Kidney (tissue), 13 donors: ENCODE measurements at regions not wholly inside any gene's neighbourhood (a gene's known extent, or its start where the extent isn't known, plus 50 kb on each side); places are given as distances from the start of the nearest gene placed in this dataset.

Source experiments
- DNase-seq, 5 donors: peaks; one replicate each; pipeline ENCODE4 v3.0.0-alpha.2; 2013 to 2020
- FAIRE-seq: peaks from 2 replicates; lab custom pipeline; 2012; peaks lifted over from hg19 to GRCh38; lab: Jason Lieb, UNC
- H3K27ac ChIP-seq, 2 donors: one replicate each; pipeline ENCODE4 v1.7.0; 2013; ENCODE audit warnings: low read depth in 2 of 2, low read length in 2 of 2, inconsistent platforms in 1 of 2
- H3K27me3 ChIP-seq: one replicate; pipeline ENCODE4 v1.7.1; 2013; ENCODE audit warnings: low read length, inconsistent platforms; ENCODE audit not compliant: control insufficient read depth, insufficient read depth
- H3K36me3 ChIP-seq, 3 donors: one replicate each; pipeline versions ENCODE4 v1.7.0 to v1.7.1; 2013; ENCODE audit warnings: low read length in 3 of 3, control low read depth in 1 of 3, inconsistent platforms in 1 of 3; ENCODE audit not compliant: insufficient read depth in 3 of 3, control insufficient read depth in 2 of 3
- H3K4me1 ChIP-seq, 3 donors: one replicate each; pipeline versions ENCODE4 v1.7.0 to v1.7.1; 2013; ENCODE audit warnings: low read length in 3 of 3, inconsistent platforms in 1 of 3, low read depth in 1 of 3; ENCODE audit not compliant: control insufficient read depth in 2 of 3, insufficient read depth in 2 of 3
- H3K4me3 ChIP-seq, 3 donors: one replicate each; pipeline versions ENCODE4 v1.7.0 to v1.8.1; 2013; ENCODE audit warnings: low read length in 3 of 3, control low read depth in 1 of 3, inconsistent platforms in 1 of 3
- H3K9ac ChIP-seq, 3 donors: one replicate each; pipeline versions ENCODE4 v1.7.0 to v1.7.1; 2013; ENCODE audit warnings: low read length in 3 of 3, control low read depth in 1 of 3, inconsistent platforms in 1 of 3
- H3K9me3 ChIP-seq, 3 donors: one replicate each; pipeline versions ENCODE4 v1.7.0 to v1.7.1; 2013; ENCODE audit warnings: low read length in 3 of 3, control low read depth in 1 of 3, inconsistent platforms in 1 of 3; ENCODE audit not compliant: control insufficient read depth in 2 of 3, insufficient read depth in 1 of 3
- intact Hi-C: fragments of 100-400 bp; cut with DNase I; formaldehyde crosslinking; loops from one replicate; pipeline ENCODE4 v1.11.1; 2022
- TF ChIP-seq, protein P1 (sequence below): IDR thresholded peaks from 3 replicates; pipeline ENCODE4 v1.5.1; 2012; ENCODE audit warnings: mild to moderate bottlenecking, moderate library complexity, borderline replicate concordance; ENCODE audit not compliant: insufficient read depth; ENCODE audit errors: extremely low read depth
- donor health status: control.
- donor health status: control.
- donor health status: control.
- donor health status: control.
- donor health status: control.
- donor health status: DM: yes; HTN: yes; CAD: no.
- donor health status: Normal renal cell carcinoma (clear cell type).

DNA sequence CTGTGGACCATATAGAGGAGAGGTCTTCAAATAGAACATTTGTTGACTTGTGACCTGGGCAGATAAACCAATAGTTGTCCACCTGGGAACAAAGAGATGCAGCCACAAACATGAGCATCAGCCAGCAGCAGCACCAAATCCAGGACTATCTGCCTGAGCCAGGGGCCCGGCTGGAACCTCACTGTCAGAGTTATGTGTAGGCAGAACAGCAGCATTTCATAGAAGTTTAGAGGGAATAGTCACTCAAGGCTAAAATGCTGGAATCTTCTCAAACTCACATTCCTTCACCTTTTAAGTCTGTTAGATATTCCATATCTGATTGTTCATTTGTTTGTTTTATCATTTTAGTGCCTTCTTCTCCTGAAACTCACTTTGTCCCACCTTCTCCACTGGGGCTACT is 72.2 kb upstream of the IL6 start:
- H3K36me3 ChIP-seq = no peaks in the 10 kb centered on the region
- H3K27ac ChIP-seq = no peak overlapping the region
- TF ChIP-seq, protein P1, sequence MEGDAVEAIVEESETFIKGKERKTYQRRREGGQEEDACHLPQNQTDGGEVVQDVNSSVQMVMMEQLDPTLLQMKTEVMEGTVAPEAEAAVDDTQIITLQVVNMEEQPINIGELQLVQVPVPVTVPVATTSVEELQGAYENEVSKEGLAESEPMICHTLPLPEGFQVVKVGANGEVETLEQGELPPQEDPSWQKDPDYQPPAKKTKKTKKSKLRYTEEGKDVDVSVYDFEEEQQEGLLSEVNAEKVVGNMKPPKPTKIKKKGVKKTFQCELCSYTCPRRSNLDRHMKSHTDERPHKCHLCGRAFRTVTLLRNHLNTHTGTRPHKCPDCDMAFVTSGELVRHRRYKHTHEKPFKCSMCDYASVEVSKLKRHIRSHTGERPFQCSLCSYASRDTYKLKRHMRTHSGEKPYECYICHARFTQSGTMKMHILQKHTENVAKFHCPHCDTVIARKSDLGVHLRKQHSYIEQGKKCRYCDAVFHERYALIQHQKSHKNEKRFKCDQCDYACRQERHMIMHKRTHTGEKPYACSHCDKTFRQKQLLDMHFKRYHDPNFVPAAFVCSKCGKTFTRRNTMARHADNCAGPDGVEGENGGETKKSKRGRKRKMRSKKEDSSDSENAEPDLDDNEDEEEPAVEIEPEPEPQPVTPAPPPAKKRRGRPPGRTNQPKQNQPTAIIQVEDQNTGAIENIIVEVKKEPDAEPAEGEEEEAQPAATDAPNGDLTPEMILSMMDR = no peak
- no peak overlapping the region for H3K4me3 ChIP-seq
- DNase-seq (no peak), FAIRE-seq (no peak)
- intact Hi-C loops = no loop called here
- H3K9ac ChIP-seq = no peak overlapping the region
- no peaks in the 10 kb centered on the region for H3K9me3 ChIP-seq
- no peaks in the 10 kb centered on the region for H3K4me1 ChIP-seq
- no peaks in the 10 kb centered on the region for H3K27me3 ChIP-seq

DNA sequence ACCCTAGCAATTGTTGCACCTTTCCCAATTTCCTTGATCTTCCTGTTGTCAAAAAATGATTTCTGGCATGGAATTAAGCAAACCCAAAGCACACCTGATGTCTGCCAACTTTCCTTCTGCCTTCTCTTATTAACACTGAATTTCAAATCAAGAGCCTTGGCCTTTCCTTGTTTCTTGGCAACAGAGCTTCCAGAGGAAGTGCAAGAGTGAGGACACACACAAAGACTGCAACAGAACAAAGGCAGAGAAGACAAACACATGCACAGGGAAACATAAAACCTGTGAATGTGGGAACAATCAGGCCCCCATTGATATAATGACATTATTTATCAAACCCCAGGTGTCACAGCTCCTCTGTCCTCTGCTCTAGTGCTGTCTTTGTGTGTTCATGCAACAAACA is 73.0 kb upstream of the IL6 start:
- intact Hi-C loops = no loop called here
- Histone ChIP-seq H3K36me3 (no peaks in the 10 kb centered on the region), H3K27me3 (no peaks in the 10 kb centered on the region), H3K9ac (no peak overlapping the region), H3K9me3 (no peaks in the 10 kb centered on the region), H3K27ac (no peak overlapping the region), H3K4me3 (no peak overlapping the region), H3K4me1 (no peaks in the 10 kb centered on the region)
- DNase-seq (peak in 1 of 5 donors; percentile 14), FAIRE-seq (no peak)
- TF ChIP-seq, protein P1 = no peak

DNA sequence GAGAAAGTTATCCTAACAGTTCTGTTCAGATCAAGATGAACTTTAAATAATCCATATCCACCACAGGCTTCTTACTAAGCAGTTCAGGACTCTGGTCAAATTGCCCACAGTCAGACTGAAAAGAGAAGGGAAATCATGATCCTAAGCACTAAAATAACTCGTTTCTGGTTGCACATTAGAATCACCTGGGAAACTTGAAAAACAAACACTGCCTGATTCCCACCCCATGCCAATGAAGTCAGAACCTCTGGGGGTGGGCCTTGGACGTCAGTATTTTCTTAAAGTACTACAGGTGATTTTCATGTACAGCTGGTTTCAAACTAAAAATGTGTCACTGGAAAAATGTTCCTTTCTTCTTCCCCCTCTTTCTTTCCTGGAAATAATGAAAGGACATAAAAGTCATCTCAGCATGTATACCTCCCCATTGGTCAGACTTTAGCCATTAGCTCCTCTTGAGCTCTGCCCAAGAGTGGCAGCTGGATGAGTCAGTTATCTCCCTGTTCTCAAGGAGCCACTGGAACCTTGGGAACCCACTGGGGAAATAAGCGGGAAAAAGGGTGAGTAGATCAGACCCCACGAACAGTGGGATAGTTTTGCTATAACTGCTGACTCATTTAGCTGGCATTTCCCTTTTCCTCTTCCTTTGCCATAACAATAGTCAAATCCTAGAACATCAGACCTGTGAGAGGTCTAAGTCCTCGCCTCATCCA is 75.3 kb upstream of the IL6 start:
- Histone ChIP-seq H3K4me1 (no peaks in the 10 kb centered on the region), H3K9me3 (no peaks in the 10 kb centered on the region), H3K9ac (no peak overlapping the region), H3K27me3 (no peaks in the 10 kb centered on the region), H3K27ac (no peak overlapping the region), H3K36me3 (no peaks in the 10 kb centered on the region), H3K4me3 (no peak overlapping the region)
- TF ChIP-seq, protein P1 = no peak
- intact Hi-C loops = no loop called here
- DNase-seq (no peak), FAIRE-seq (no peak)

DNA sequence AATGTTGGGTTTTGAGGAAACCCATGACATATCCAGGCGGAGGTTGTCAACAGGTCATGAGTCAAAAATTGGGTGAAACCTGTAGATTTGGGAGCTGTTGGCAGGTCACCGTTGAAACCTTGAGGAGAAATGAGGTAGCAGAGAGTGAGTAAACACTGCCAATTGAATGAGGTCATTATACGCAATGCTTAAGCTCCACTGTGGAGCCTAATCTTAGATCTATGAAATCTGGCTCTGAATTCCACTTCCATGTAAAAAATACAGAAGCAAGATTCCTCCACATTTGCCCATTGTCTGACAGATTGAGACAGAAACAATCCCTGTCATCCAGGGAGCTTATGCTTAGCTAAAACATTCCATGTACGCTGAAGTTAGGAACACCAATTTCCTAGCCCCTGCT is 76.0 kb upstream of the IL6 start:
- FAIRE-seq (no peak), DNase-seq (no peak)
- TF ChIP-seq, protein P1 = no peak
- no peak overlapping the region for H3K9ac ChIP-seq
- intact Hi-C loops = no loop called here
- no peak overlapping the region for H3K27ac ChIP-seq
- no peaks in the 10 kb centered on the region for H3K9me3 ChIP-seq
- H3K4me1 ChIP-seq = no peaks in the 10 kb centered on the region
- no peak overlapping the region for H3K4me3 ChIP-seq
- no peaks in the 10 kb centered on the region for H3K36me3 ChIP-seq
- no peaks in the 10 kb centered on the region for H3K27me3 ChIP-seq
